AG04449 (cell line): ENCODE measurements at regions not wholly inside any gene's neighbourhood (a gene's known extent, or its start where the extent isn't known, plus 50 kb on each side); places are given as distances from the start of the nearest gene placed in this dataset.

Source experiments
- CTCF ChIA-PET: fragments of 350-600 bp; formaldehyde crosslinking; extraction: SDS; loops from one replicate; lab custom pipeline; 2021; ENCODE audit warnings: antibody characterized with exemption; lab: Yijun Ruan, JAX
- POLR2A ChIA-PET: fragments of 400-600, 350-600 bp; formaldehyde crosslinking; extraction: SDS; loops from one replicate; lab custom pipeline; 2020; ENCODE audit warnings: antibody characterized with exemption, inconsistent platforms; lab: Yijun Ruan, JAX
- DNase-seq: peaks from one replicate; pipeline ENCODE4 v3.0.0-alpha.2; 2010; ENCODE audit warnings: low read depth, low spot score
- H3K4me3 ChIP-seq: 2 replicates; pipeline ENCODE4 v1.5.1; 2011; ENCODE audit warnings: low read depth, mild to moderate bottlenecking, control low read depth, low read length
- CTCF ChIP-seq: IDR thresholded peaks from one replicate; pipeline ENCODE4 v1.5.1; 2011; ENCODE audit warnings: mild to moderate bottlenecking, moderate library complexity, low read length, control low read depth, inconsistent platforms; ENCODE audit not compliant: insufficient read depth; ENCODE audit errors: missing control alignments

- TF ChIP-seq CTCF, result no peak
- peak; percentile 33 for DNase-seq
- H3K4me3 ChIP-seq, result no peak overlapping the region
- ChIA-PET CTCF (no interaction called here), POLR2A (no interaction called here)
Measured at GRCh38 chr6:133099573-133099972, 141.6 kb upstream of the EYA4 start.

- no peak overlapping the region for H3K4me3 ChIP-seq
- TF ChIP-seq CTCF, result no peak
- CTCF ChIA-PET, result no interaction called here
- DNase-seq, result no peak
- POLR2A ChIA-PET, result no interaction called here
Measured at GRCh38 chr6:133100865-133101264, 140.3 kb upstream of the EYA4 start.

- no peak overlapping the region for H3K4me3 ChIP-seq
- no peak for TF ChIP-seq CTCF
- ChIA-PET POLR2A (no interaction called here), CTCF (no interaction called here)
- DNase-seq, result no peak
Measured at GRCh38 chr6:133101790-133102189, 139.4 kb upstream of the EYA4 start.

- H3K4me3 ChIP-seq, result no peak overlapping the region
- POLR2A ChIA-PET, result no interaction called here
- no peak for TF ChIP-seq CTCF
- no peak for DNase-seq
- CTCF ChIA-PET, result no interaction called here
Measured at GRCh38 chr6:133106934-133107333, 134.2 kb upstream of the EYA4 start.

- no peak overlapping the region for H3K4me3 ChIP-seq
- ChIA-PET POLR2A (no interaction called here), CTCF (no interaction called here)
- no peak for DNase-seq
- no peak for TF ChIP-seq CTCF
Measured at GRCh38 chr6:133108419-133108818, 132.7 kb upstream of the EYA4 start.

- ChIA-PET POLR2A (no interaction called here), CTCF (no interaction called here)
- TF ChIP-seq CTCF, result no peak
- DNase-seq, result no peak
- no peak overlapping the region for H3K4me3 ChIP-seq
Measured at GRCh38 chr6:133114973-133115372, 126.2 kb upstream of the EYA4 start.
